IMR-90 (cell line): ENCODE measurements at regions not wholly inside any gene's neighbourhood (a gene's known extent, or its start where the extent isn't known, plus 50 kb on each side); places are given as distances from the start of the nearest gene placed in this dataset.

Source experiments
- ATAC-seq: fragments of 200-7000 bp; cut with Tn5 transposase; 2 replicates; pipeline ENCODE4 v1.9.1; 2020; ENCODE audit warnings: low read depth, mild to moderate bottlenecking, moderate library complexity
- BruUV-seq: library from RNA; stranded (reverse); fragments of 400-500 nt; replicated peaks from 2 replicates; lab custom pipeline; 2021; lab: Mats Ljungman, UMichigan
- CTCF ChIA-PET: fragments of 300-600 bp; formaldehyde crosslinking; extraction: SDS; loops from one replicate; lab custom pipeline; 2021; ENCODE audit warnings: antibody characterized with exemption; lab: Yijun Ruan, JAX
- POLR2A ChIA-PET: fragments of 300-600 bp; sonication (Branson Sonifier 250); formaldehyde crosslinking; loops from one replicate; lab custom pipeline; 2022; ENCODE audit warnings: antibody characterized with exemption; ENCODE audit not compliant: unreplicated experiment; lab: Charles Lee
- DNase-seq: peaks from one replicate; pipeline ENCODE4 v3.0.0; 2013
- H2AFZ ChIP-seq: replicated peaks from 2 replicates; pipeline ENCODE3; 2013; ENCODE audit warnings: low read length, mild to moderate bottlenecking; ENCODE audit not compliant: poor library complexity
- H2AK5ac ChIP-seq: 2 replicates; pipeline ENCODE4 v1.6.1; 2013; ENCODE audit warnings: low read depth, low read length, inconsistent platforms
- H2AK9ac ChIP-seq: replicated peaks from 2 replicates; pipeline ENCODE3; 2013; ENCODE audit warnings: mild to moderate bottlenecking, low read depth, low read length, moderate library complexity; ENCODE audit not compliant: poor library complexity
- H2BK120ac ChIP-seq: 2 replicates; pipeline ENCODE4 v1.6.1; 2013; ENCODE audit warnings: low read depth, low read length, inconsistent platforms
- H2BK15ac ChIP-seq: 3 replicates; pipeline ENCODE4 v1.6.1; 2013; ENCODE audit warnings: low read depth, low read length, inconsistent platforms
- H2BK20ac ChIP-seq: 2 replicates; pipeline ENCODE4 v1.6.1; 2013; ENCODE audit warnings: low read depth, mild to moderate bottlenecking, inconsistent platforms, low read length, moderate library complexity
- H2BK5ac ChIP-seq: 2 replicates; pipeline ENCODE4 v1.6.1; 2013; ENCODE audit warnings: mild to moderate bottlenecking, low read depth, low read length, inconsistent platforms; ENCODE audit not compliant: poor library complexity, severe bottlenecking
- H3K14ac ChIP-seq: replicated peaks from 2 replicates; pipeline ENCODE4 v1.6.1; 2013; ENCODE audit warnings: low read depth, low read length, inconsistent platforms
- H3K18ac ChIP-seq: 2 replicates; pipeline ENCODE4 v1.6.1; 2013; ENCODE audit warnings: low read depth, low read length, control low read depth
- H3K23ac ChIP-seq: 2 replicates; pipeline ENCODE4 v1.6.1; 2013; ENCODE audit warnings: low read depth, low read length, inconsistent platforms
- H3K27ac ChIP-seq: 2 replicates; pipeline ENCODE4 v1.5.1; 2013; ENCODE audit warnings: mild to moderate bottlenecking, control low read depth, low read length; ENCODE audit not compliant: insufficient read depth
- H3K27me3 ChIP-seq: 2 replicates; pipeline ENCODE4 v1.6.1; 2013; ENCODE audit warnings: low read length; ENCODE audit not compliant: control insufficient read depth, insufficient read depth
- H3K36me3 ChIP-seq: 2 replicates; pipeline ENCODE4 v1.6.1; 2013; ENCODE audit warnings: low read length, mixed read lengths; ENCODE audit not compliant: control insufficient read depth, insufficient read depth
- H3K4ac ChIP-seq: 2 replicates; pipeline ENCODE4 v1.6.1; 2013; ENCODE audit warnings: low read depth, low read length, inconsistent platforms
- H3K4me1 ChIP-seq: 2 replicates; pipeline ENCODE4 v1.6.1; 2013; ENCODE audit warnings: low read length, mixed read lengths; ENCODE audit not compliant: control insufficient read depth, insufficient read depth
- H3K4me2 ChIP-seq: 2 replicates; pipeline ENCODE4 v1.6.1; 2013; ENCODE audit warnings: low read depth, mild to moderate bottlenecking, control low read depth, low read length, moderate library complexity
- H3K4me3 ChIP-seq: 2 replicates; pipeline ENCODE4 v1.5.1; 2013; ENCODE audit warnings: low read depth, mild to moderate bottlenecking, control low read depth, low read length, moderate library complexity; ENCODE audit not compliant: insufficient read depth
- H3K56ac ChIP-seq: 2 replicates; pipeline ENCODE4 v1.6.1; 2013; ENCODE audit warnings: low read length, inconsistent platforms; ENCODE audit not compliant: insufficient read depth; ENCODE audit errors: extremely low read depth
- H3K79me1 ChIP-seq, 2 experiments: 2 replicates each; pipeline ENCODE4 v1.6.1; 2013; ENCODE audit warnings: low read length in 2 of 2, inconsistent platforms in 1 of 2, low read depth in 1 of 2
- H3K9ac ChIP-seq: 2 replicates; pipeline ENCODE4 v1.6.1; 2013; ENCODE audit warnings: low read depth, low read length, control low read depth
- H3K9me1 ChIP-seq: 2 replicates; pipeline ENCODE4 v1.6.1; 2013; ENCODE audit warnings: low read length, inconsistent platforms; ENCODE audit not compliant: insufficient read depth
- H3K9me3 ChIP-seq: 2 replicates; pipeline ENCODE4 v1.6.1; 2013; ENCODE audit warnings: low read length; ENCODE audit not compliant: control insufficient read depth, insufficient read depth
- H4K20me1 ChIP-seq: 2 replicates; pipeline ENCODE4 v1.6.1; 2013; ENCODE audit warnings: low read length, inconsistent platforms; ENCODE audit not compliant: insufficient read depth
- H4K5ac ChIP-seq: 2 replicates; pipeline ENCODE4 v1.6.1; 2013; ENCODE audit warnings: mild to moderate bottlenecking, low read depth, low read length, control low read depth
- H4K8ac ChIP-seq, 2 experiments: 2 replicates each; pipeline ENCODE4 v1.6.1; 2013; ENCODE audit warnings: low read depth in 2 of 2, low read length in 2 of 2, control low read depth in 1 of 2, inconsistent platforms in 1 of 2
- H4K91ac ChIP-seq: 2 replicates; pipeline ENCODE4 v1.6.1; 2013; ENCODE audit warnings: low read depth, low read length, inconsistent platforms; ENCODE audit not compliant: insufficient read depth
- BHLHE40 ChIP-seq: fragments of 150-350 bp; IDR thresholded peaks from 2 replicates; pipeline ENCODE4 v1.6.1; 2016; ENCODE audit warnings: mild to moderate bottlenecking, low read depth, low read length
- CEBPB ChIP-seq: IDR thresholded peaks from 2 replicates; pipeline ENCODE4 v1.6.1; 2012; ENCODE audit warnings: low read depth, low read length, improper control_type of control experiment
- CHD1 ChIP-seq: IDR thresholded peaks from 2 replicates; pipeline ENCODE4 v1.6.1; 2012; ENCODE audit warnings: low read depth, low read length, improper control_type of control experiment
- CTCF ChIP-seq: conservative IDR thresholded peaks from 2 replicates; pipeline ENCODE4 v1.5.1; 2012; ENCODE audit warnings: mild to moderate bottlenecking, low read depth, low read length, improper control_type of control experiment
- ELK1 ChIP-seq: fragments of 150-350 bp; IDR thresholded peaks from 2 replicates; pipeline ENCODE4 v1.6.1; 2016; ENCODE audit warnings: low read depth, mild to moderate bottlenecking, low read length, moderate library complexity, borderline replicate concordance
- FOS ChIP-seq: fragments of 150-350 bp; IDR thresholded peaks from 2 replicates; pipeline ENCODE4 v1.6.1; 2016; ENCODE audit warnings: low read depth, low read length
- MAFK ChIP-seq: IDR thresholded peaks from 2 replicates; pipeline ENCODE4 v1.6.1; 2012; ENCODE audit warnings: low read depth, low read length, improper control_type of control experiment
- MAZ ChIP-seq: IDR thresholded peaks from 2 replicates; pipeline ENCODE4 v1.6.1; 2012; ENCODE audit warnings: low read depth, mild to moderate bottlenecking, low read length, improper control_type of control experiment, moderate library complexity, borderline replicate concordance
- MXI1 ChIP-seq: IDR thresholded peaks from 2 replicates; pipeline ENCODE4 v1.6.1; 2012; ENCODE audit warnings: low read depth, mild to moderate bottlenecking, low read length, moderate library complexity, borderline replicate concordance
- NFE2L2 ChIP-seq: fragments of 150-350 bp; IDR thresholded peaks from 2 replicates; pipeline ENCODE4 v1.6.1; 2016; ENCODE audit warnings: low read depth, mild to moderate bottlenecking, low read length
- POLR2A ChIP-seq: IDR thresholded peaks from 2 replicates; pipeline ENCODE4 v1.6.1; 2012; ENCODE audit warnings: mild to moderate bottlenecking, low read depth, low read length
- RAD21 ChIP-seq: IDR thresholded peaks from 2 replicates; pipeline ENCODE4 v1.6.1; 2012; ENCODE audit warnings: low read length, improper control_type of control experiment
- RCOR1 ChIP-seq: IDR thresholded peaks from 2 replicates; pipeline ENCODE4 v1.6.1; 2012; ENCODE audit warnings: mild to moderate bottlenecking, low read length, improper control_type of control experiment; ENCODE audit not compliant: insufficient replicate concordance
- RFX5 ChIP-seq: IDR thresholded peaks from 2 replicates; pipeline ENCODE4 v1.8.0; 2012; ENCODE audit warnings: low read depth, mild to moderate bottlenecking, low read length, moderate library complexity
- SMC3 ChIP-seq: fragments of 150-350 bp; IDR thresholded peaks from 2 replicates; pipeline ENCODE4 v1.6.1; 2016; ENCODE audit warnings: low read depth, mild to moderate bottlenecking, antibody characterized with exemption, low read length, moderate library complexity
- USF2 ChIP-seq: fragments of 150-350 bp; IDR thresholded peaks from 2 replicates; pipeline ENCODE4 v1.6.1; 2017; ENCODE audit warnings: mild to moderate bottlenecking, antibody characterized with exemption, low read length, low read depth
- WGBS, 2 experiments: methylation state at CpG; one replicate each; pipeline versions ENCODE4 v1.1.5 to v1.1.7; 2013; ENCODE audit warnings: missing lambda C conversion rate in 2 of 2; ENCODE audit not compliant: insufficient read length in 1 of 2; ENCODE audit errors: extremely low coverage in 2 of 2; 5-methylcytosine and 5-hydroxymethylcytosine counted together
- dilution Hi-C: fragments of 300-500 bp; cut with HindIII; formaldehyde crosslinking; loops from one replicate; pipeline ENCODE4 v1.14.3; 2018; ENCODE audit warnings: low sequenced_read_pairs; ENCODE audit not compliant: unreplicated experiment
- in situ Hi-C: fragments of 300-500 bp; cut with MboI; formaldehyde crosslinking; loops from 3 replicates; pipeline ENCODE4 v1.14.3; 2019; ENCODE audit warnings: low sequenced_read_pairs, inconsistent platforms, mixed read lengths
- intact Hi-C: fragments of 100-400 bp; cut with micrococcal nuclease; formaldehyde crosslinking; loops from 2 replicates; pipeline ENCODE4 v1.10.0; 2022

GRCh38 chr10:53045315-53045714 is 272.7 kb upstream of the MBL2 start:
- H3K4me1 ChIP-seq: no peaks in the 10 kb centered on the region
- H2BK120ac ChIP-seq: no peak overlapping the region
- no peak overlapping the region for H3K18ac ChIP-seq
- H3K79me1 ChIP-seq: no peaks in the 10 kb centered on the region
- no peak overlapping the region for H3K14ac ChIP-seq
- H4K8ac ChIP-seq: no peak overlapping the region
- H2BK5ac ChIP-seq: no peak overlapping the region
- no TSS peak for BruUV-seq
- CTCF ChIA-PET: no interaction called here
- H3K36me3 ChIP-seq: no peaks in the 10 kb centered on the region
- H3K4me2 ChIP-seq: no peak overlapping the region
- H3K4ac ChIP-seq: no peak overlapping the region
- POLR2A ChIA-PET: no interaction called here
- H3K4me3 ChIP-seq: no peak overlapping the region
- H3K27me3 ChIP-seq: 0 out of 2 replicates have a peak, but pooled peaks cover 2% of the 10 kb centered on the region
- H3K9me1 ChIP-seq: no peaks in the 10 kb centered on the region
- no peak overlapping the region for H2BK15ac ChIP-seq
- H4K91ac ChIP-seq: no peak overlapping the region
- no peak overlapping the region for H2BK20ac ChIP-seq
- 40% methylated on average over 1 of the region's 2 CpGs; no CpG with 5 or more reads in 1 of the 2 experiments for WGBS, 2 experiments
- in situ Hi-C loops: no loop called here
- H2AK5ac ChIP-seq: no peak overlapping the region
- H2AK9ac ChIP-seq: no peak overlapping the region
- H3K9me3 ChIP-seq: no peaks in the 10 kb centered on the region
- ATAC-seq: no peak
- H3K9ac ChIP-seq: no peak overlapping the region
- no peak overlapping the region for H3K56ac ChIP-seq
- intact Hi-C loops: no loop called here
- TF ChIP-seq RFX5 (no peak), POLR2A (no peak), NFE2L2 (no peak), SMC3 (no peak), MAZ (no peak), CTCF (no peak), RAD21 (no peak), FOS (no peak), BHLHE40 (no peak), ELK1 (no peak), CEBPB (no peak), MAFK (no peak), CHD1 (no peak), RCOR1 (no peak), USF2 (no peak), MXI1 (no peak)
- no peaks in the 10 kb centered on the region for H4K20me1 ChIP-seq
- dilution Hi-C loops: no loop called here
- no peak overlapping the region for H4K5ac ChIP-seq
- H3K27ac ChIP-seq: no peak overlapping the region
- H3K23ac ChIP-seq: no peak overlapping the region
- DNase-seq: no peak
- no peak overlapping the region for H2AFZ ChIP-seq
